ENCODE measurements at regions not wholly inside any gene's neighbourhood (a gene's known extent, or its start where the extent isn't known, plus 50 kb on each side); places are given as distances from the start of the nearest gene placed in this dataset.

DNA sequence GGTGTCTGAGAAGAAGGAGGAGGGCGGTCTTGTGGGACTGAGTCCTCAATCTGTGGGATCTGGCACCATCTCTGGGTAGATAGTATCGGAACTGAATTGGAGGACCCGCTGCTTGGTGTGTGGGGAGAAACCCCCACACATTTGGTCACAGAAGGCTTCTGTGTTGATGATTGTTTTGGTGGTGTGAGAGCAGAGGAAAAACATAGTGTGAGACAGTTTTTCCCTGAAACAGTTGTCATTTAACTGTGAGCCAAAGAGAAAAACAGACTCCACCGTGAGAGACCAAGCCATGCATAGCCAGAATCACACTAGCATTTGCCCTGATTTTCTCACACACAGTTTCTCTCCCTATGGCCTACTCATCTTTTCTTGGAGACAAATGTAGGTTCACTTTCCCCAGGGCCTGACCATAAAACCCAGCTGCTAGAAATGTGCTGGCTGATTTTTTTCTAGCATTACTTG, 91.4 kb upstream of the FLRT2 start:
- FAIRE-seq = no peak
- DNase-seq (ENCODE audit: insufficient read length, low spot score) = no peak
- TF ChIP-seq, protein P1, sequence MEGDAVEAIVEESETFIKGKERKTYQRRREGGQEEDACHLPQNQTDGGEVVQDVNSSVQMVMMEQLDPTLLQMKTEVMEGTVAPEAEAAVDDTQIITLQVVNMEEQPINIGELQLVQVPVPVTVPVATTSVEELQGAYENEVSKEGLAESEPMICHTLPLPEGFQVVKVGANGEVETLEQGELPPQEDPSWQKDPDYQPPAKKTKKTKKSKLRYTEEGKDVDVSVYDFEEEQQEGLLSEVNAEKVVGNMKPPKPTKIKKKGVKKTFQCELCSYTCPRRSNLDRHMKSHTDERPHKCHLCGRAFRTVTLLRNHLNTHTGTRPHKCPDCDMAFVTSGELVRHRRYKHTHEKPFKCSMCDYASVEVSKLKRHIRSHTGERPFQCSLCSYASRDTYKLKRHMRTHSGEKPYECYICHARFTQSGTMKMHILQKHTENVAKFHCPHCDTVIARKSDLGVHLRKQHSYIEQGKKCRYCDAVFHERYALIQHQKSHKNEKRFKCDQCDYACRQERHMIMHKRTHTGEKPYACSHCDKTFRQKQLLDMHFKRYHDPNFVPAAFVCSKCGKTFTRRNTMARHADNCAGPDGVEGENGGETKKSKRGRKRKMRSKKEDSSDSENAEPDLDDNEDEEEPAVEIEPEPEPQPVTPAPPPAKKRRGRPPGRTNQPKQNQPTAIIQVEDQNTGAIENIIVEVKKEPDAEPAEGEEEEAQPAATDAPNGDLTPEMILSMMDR (IDR thresholded peaks at IDR 0.05; ENCODE audit: insufficient read depth, missing control alignments) = no peak

DNA sequence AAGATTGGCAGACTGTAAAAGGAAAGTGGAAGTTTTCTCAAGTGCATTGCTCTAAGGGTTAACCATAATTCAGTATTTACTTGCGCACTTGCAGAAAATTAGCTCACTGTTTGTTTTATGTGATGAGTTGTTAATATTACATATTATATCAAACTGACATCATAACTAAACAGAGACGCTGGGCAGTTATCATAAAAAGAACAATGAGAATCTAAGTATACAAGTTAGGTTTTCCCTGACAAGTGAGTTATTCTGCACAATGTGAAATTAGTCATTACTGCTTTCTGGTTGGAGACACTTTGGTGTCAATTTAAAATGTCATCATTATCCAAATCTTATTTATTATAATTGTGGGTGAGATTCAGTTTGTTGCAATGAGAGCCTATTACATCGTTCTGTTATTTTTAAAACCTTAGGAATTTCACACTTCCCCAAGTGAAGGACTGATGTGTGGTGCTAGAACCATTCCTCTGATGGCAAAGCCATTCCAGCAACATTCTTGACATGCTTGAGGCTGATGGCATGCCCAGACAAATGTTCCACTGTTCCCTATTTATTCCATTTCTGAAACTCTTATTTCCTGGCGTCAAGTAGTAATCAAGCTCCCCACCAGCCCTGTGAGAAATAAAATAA, 90.1 kb upstream of the FLRT2 start:
- no peak for FAIRE-seq
- TF ChIP-seq, protein P1 (IDR thresholded peaks at IDR 0.05; ENCODE audit: insufficient read depth, missing control alignments) = no peak
- no peak for DNase-seq (ENCODE audit: insufficient read length, low spot score)

DNA sequence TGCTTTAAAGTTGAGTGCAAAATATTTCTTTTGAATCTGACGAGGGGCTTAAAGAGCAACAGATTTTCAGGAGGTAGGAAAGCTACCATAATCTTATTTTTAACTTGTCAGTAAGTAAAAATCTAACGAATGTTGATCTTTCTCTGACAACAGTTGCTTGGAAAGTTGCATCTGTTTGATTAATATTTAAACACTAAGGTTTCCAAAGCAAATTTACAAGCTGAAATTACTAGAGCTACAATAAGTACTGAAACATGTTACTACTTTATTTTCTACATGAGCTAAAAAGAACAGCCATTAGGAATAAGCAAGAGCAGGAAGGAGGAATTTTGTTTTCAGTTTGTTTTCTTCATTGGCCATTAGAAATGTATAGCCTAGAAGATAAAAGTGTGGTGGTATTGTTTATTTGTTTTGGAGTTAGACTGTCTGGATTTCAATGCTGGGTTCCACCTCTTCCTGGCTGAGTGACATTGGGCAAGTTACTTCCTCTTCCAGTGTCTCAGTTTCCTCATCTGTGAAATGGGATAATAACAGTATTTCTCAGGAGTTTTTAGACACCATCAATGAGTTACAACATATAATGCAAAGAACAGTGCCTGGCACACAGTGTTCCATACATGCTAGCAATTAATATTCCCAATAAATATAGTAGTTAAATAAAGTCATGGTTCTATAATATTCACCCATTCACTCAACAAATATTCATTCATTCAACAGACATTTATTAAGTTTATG, 87.9 kb upstream of the FLRT2 start:
- FAIRE-seq (no peak), DNase-seq (ENCODE audit: insufficient read length, low spot score) (no peak)
- TF ChIP-seq, protein P1 (IDR thresholded peaks at IDR 0.05; ENCODE audit: insufficient read depth, missing control alignments) = no peak

DNA sequence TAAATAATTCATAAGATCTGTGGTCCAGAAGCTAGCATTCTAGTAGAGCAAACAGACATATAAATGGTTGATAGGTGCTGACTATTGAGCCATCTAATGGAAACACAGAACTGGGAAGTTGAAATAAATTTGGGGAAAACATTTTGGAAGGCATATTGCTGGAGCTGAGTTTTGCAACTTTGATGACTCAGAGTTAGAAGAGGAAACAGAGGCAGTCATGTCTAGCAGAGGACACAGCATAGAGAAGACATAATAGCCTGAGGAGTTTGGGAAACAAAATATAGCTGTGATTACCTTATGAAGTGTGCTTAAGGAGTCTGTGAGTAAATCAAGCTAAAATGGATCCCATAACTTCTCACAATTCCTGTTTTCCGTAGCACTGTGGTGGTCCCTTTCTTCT, 86.9 kb upstream of the FLRT2 start:
- no peak for DNase-seq (ENCODE audit: insufficient read length, low spot score)
- no peak for FAIRE-seq
- TF ChIP-seq, protein P1 (IDR thresholded peaks at IDR 0.05; ENCODE audit: insufficient read depth, missing control alignments) = no peak

DNA sequence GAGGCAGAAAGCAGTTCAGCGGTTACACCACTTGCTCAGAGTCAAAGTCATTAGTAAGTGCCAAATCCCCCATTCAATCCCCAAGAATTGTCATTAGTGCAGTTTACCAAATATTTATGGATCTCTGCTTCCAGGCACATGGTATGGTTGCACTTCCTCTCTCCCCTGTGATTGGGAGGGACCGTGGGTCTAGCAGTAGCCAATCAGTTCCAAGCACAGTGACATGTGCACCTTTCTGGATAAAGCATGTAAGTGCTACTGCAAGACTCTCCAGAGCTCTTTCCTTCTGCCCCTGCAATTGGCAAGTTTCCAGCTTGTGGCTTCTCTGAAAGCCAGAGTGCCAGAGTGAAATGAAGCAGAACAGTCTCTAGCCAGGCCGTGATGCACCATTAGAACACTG, 85.3 kb upstream of the FLRT2 start:
- TF ChIP-seq, protein P1 (IDR thresholded peaks at IDR 0.05; ENCODE audit: insufficient read depth, missing control alignments) = no peak
- FAIRE-seq (no peak), DNase-seq (ENCODE audit: insufficient read length, low spot score) (no peak)

DNA sequence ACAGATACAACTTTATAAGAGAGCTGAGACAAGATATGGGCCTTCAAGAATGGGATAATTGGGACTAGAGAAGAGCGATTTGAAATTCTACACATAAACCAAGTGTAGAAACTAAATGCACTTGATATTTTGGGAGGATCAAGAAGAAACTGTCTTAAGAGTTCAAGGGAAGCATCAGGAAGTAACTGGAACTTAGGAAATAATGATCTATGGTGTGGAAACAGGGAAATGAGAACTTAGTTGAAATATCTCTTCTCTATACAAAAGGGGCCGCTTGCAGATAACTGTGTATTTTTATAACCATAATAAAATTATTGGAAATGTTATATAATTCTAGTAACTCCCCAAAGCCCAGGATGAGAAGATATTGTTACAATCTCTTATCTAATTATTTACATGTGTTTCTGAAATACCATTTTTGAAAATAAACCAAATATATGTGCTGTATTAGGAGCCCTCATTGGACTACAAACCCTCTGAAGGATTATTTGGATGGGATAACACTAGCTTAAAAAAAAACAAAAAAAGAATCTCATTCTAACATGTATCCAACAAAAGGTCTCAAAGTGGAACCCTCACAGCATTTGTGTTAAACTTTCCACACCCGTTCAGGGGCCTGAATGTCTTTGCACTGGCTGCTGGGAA, 84.7 kb upstream of the FLRT2 start:
- FAIRE-seq (no peak), DNase-seq (ENCODE audit: insufficient read length, low spot score) (no peak)
- TF ChIP-seq, protein P1 (IDR thresholded peaks at IDR 0.05; ENCODE audit: insufficient read depth, missing control alignments) = no peak
